ENCODE measurements at regions not wholly inside any gene's neighbourhood (a gene's known extent, or its start where the extent isn't known, plus 50 kb on each side); places are given as distances from the start of the nearest gene placed in this dataset.

- TF ChIP-seq CTCF (conservative IDR thresholded peaks at IDR 0.05; ENCODE audit: low read depth in 2 of 2) (no peak), REST (IDR thresholded peaks at IDR 0.05; ENCODE audit: unreplicated experiment) (no peak), POLR2AphosphoS5 (IDR thresholded peaks at IDR 0.05; ENCODE audit: low read depth) (no peak), EZH2 (IDR thresholded peaks at IDR 0.05; ENCODE audit: low read depth, unreplicated experiment) (no peak), EZH2phosphoT487 (IDR thresholded peaks at IDR 0.05; ENCODE audit: unreplicated experiment) (no peak), JUNB (IDR thresholded peaks at IDR 0.05; ENCODE audit: unreplicated experiment) (no peak), NANOG (IDR thresholded peaks at IDR 0.05; ENCODE audit: borderline replicate concordance) (no peak), ZNF114 (CRISPR knock-in tag; IDR thresholded peaks at IDR 0.05) (no peak), ETS1 (IDR thresholded peaks at IDR 0.05) (no peak), ZNF331 (CRISPR knock-in tag; IDR thresholded peaks at IDR 0.05; ENCODE audit: low read depth) (no peak), CREB1 (CRISPR knock-in tag; IDR thresholded peaks at IDR 0.05; ENCODE audit: low read depth) (no peak), STAT1 (IDR thresholded peaks at IDR 0.05; ENCODE audit: unreplicated experiment) (no peak)
Measured at GRCh38 chr13:59342400-59342799, 821.3 kb downstream of the DIAPH3 start.

Data from GM23338 (cell line).